Sigmoid colon (tissue), 4 donors: ENCODE measurements at regions not wholly inside any gene's neighbourhood (a gene's known extent, or its start where the extent isn't known, plus 50 kb on each side); places are given as distances from the start of the nearest gene placed in this dataset.

ENCODE experiments used
- POLR2A ChIP-seq, 2 donors: fragments of 450-650 bp; IDR thresholded peaks; one replicate each; pipeline ENCODE4 v1.6.1; 2016; ENCODE audit warnings: antibody characterized with exemption in 2 of 2, mild to moderate bottlenecking in 2 of 2, moderate library complexity in 2 of 2
- POLR2AphosphoS5 ChIP-seq, 4 donors: sonication (generic); formaldehyde crosslinking; IDR thresholded peaks; one replicate each; pipeline ENCODE4 v1.6.1; 2017; ENCODE audit warnings: antibody characterized with exemption in 4 of 4
- TF ChIP-seq, protein P1 (sequence below), 4 experiments: fragments of 450-650 bp in 3 of 4; fragments of 200-600 bp in 1 of 4; IDR thresholded peaks; one replicate each; pipeline ENCODE4 v1.5.1; 2016 to 2019; ENCODE audit warnings: antibody characterized with exemption in 4 of 4, mild to moderate bottlenecking in 3 of 4, moderate library complexity in 2 of 4

DNA sequence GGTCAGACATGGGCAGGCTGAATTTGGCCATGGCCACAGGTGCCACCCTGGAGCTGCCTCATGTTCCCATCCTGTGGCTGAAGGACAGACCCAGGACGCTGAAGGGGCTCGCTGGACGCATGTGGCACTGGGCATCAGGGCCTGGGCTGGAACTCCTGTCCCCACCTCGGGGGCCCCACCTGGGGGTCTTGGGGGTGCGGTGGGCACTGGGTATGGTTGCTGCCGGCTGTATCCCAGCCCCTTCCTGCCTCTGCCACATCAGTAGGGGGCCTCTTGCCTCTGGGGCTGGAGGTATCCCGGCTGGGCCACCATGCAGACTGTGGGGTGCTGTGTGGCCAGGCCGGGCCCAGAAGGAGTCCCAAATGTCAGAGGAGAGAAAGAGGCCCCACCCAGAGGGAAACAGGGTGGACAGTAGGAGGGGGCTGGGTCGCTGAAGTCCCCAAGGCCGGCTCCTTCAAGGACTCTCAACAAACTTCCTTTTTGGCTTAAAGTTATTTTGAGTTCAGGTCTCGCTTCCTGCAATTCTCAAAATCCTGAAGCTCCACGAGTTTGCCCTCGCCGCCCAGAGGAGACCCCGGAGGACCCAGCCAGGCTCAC lies 78.7 kb downstream of the SIK1 start:
- TF ChIP-seq, protein P1, sequence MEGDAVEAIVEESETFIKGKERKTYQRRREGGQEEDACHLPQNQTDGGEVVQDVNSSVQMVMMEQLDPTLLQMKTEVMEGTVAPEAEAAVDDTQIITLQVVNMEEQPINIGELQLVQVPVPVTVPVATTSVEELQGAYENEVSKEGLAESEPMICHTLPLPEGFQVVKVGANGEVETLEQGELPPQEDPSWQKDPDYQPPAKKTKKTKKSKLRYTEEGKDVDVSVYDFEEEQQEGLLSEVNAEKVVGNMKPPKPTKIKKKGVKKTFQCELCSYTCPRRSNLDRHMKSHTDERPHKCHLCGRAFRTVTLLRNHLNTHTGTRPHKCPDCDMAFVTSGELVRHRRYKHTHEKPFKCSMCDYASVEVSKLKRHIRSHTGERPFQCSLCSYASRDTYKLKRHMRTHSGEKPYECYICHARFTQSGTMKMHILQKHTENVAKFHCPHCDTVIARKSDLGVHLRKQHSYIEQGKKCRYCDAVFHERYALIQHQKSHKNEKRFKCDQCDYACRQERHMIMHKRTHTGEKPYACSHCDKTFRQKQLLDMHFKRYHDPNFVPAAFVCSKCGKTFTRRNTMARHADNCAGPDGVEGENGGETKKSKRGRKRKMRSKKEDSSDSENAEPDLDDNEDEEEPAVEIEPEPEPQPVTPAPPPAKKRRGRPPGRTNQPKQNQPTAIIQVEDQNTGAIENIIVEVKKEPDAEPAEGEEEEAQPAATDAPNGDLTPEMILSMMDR (IDR thresholded peaks at IDR 0.05) = no peak
- TF ChIP-seq POLR2AphosphoS5 (IDR thresholded peaks at IDR 0.05) = no peak
- TF ChIP-seq POLR2A (IDR thresholded peaks at IDR 0.05) = no peak
